ENCODE measurements at regions not wholly inside any gene's neighbourhood (a gene's known extent, or its start where the extent isn't known, plus 50 kb on each side); places are given as distances from the start of the nearest gene placed in this dataset.
A peak's percentile ranks its signal among the peaks of the same experiment; 100 is the strongest.

DNA sequence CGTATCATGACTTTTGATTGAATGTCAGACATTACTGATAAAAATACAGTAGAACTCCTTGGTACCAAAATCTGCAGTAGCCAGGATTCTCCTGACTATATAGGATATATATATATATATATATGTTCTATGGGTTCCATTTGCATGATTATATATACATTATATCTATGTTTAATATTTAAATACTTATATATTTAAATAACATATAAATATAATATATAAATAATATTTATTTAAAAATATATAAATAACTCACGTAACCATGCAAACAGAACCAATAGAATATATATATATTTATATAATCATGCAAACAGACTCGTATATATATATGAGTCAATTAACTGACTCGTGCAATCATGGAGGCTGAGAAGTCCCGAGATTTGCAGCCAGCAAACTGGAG lies 278.8 kb upstream of the PLXNA2 start:
- Histone ChIP-seq H3K4me3 (ENCODE audit: low read depth, low read length) (no peak overlapping the region), H3K36me3 (ENCODE audit: control insufficient read depth, insufficient read depth, low read length) (no peaks in the 10 kb centered on the region), H3K27me3 (ENCODE audit: control insufficient read depth, insufficient read depth, low read length) (no peaks in the 10 kb centered on the region)
- no peak for DNase-seq (ENCODE audit: low read depth)
- TF ChIP-seq, protein P1, sequence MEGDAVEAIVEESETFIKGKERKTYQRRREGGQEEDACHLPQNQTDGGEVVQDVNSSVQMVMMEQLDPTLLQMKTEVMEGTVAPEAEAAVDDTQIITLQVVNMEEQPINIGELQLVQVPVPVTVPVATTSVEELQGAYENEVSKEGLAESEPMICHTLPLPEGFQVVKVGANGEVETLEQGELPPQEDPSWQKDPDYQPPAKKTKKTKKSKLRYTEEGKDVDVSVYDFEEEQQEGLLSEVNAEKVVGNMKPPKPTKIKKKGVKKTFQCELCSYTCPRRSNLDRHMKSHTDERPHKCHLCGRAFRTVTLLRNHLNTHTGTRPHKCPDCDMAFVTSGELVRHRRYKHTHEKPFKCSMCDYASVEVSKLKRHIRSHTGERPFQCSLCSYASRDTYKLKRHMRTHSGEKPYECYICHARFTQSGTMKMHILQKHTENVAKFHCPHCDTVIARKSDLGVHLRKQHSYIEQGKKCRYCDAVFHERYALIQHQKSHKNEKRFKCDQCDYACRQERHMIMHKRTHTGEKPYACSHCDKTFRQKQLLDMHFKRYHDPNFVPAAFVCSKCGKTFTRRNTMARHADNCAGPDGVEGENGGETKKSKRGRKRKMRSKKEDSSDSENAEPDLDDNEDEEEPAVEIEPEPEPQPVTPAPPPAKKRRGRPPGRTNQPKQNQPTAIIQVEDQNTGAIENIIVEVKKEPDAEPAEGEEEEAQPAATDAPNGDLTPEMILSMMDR (IDR thresholded peaks at IDR 0.05; ENCODE audit: insufficient read depth, low read length, poor library complexity, severe bottlenecking), result no peak

DNA sequence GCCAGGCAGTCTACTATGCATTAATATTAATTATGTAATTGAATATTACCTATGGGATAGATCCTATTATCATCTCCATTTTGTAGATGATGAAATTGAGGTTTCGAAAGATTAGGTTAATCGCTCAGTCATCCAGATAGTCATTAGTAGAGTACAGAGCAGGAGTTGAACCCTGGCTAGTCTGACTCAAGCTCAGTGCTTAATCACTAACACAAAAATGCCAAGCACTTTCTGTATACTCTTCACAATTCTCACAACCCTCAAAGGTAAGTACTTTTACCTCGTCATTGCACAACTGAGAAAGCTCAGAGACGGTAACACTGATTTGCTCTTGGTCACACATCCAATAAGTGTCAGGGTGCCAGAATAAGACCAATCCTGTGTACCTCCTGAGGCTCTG lies 280.2 kb upstream of the PLXNA2 start:
- Histone ChIP-seq H3K27me3 (ENCODE audit: control insufficient read depth, insufficient read depth, low read length) (no peaks in the 10 kb centered on the region), H3K4me3 (ENCODE audit: low read depth, low read length) (no peak overlapping the region), H3K36me3 (ENCODE audit: control insufficient read depth, insufficient read depth, low read length) (no peaks in the 10 kb centered on the region)
- TF ChIP-seq, protein P1 (IDR thresholded peaks at IDR 0.05; ENCODE audit: insufficient read depth, low read length, poor library complexity, severe bottlenecking), result no peak
- DNase-seq (ENCODE audit: low read depth), result no peak

DNA sequence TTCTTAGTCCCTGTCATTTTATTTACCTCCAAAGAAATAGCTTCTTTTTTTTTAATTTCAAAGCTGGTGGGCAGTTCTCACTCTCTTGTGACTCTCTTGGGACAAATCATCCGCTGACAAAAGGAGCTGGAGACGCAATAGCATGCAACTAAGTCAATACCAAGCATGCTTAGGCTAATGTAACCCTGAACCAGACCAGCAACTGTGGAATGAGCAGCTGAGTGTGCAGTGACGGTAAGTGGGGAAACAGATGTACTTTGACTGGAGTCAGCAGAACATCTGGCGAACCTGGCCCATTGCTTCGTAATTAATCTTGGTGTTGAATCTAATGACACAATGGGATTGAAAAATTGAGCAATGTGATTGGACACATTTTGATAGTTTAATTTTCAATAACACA lies 280.7 kb upstream of the PLXNA2 start:
- Histone ChIP-seq H3K36me3 (ENCODE audit: control insufficient read depth, insufficient read depth, low read length) (no peaks in the 10 kb centered on the region), H3K27me3 (ENCODE audit: control insufficient read depth, insufficient read depth, low read length) (no peaks in the 10 kb centered on the region), H3K4me3 (ENCODE audit: low read depth, low read length) (no peak overlapping the region)
- TF ChIP-seq, protein P1 (IDR thresholded peaks at IDR 0.05; ENCODE audit: insufficient read depth, low read length, poor library complexity, severe bottlenecking), result no peak
- no peak for DNase-seq (ENCODE audit: low read depth)

DNA sequence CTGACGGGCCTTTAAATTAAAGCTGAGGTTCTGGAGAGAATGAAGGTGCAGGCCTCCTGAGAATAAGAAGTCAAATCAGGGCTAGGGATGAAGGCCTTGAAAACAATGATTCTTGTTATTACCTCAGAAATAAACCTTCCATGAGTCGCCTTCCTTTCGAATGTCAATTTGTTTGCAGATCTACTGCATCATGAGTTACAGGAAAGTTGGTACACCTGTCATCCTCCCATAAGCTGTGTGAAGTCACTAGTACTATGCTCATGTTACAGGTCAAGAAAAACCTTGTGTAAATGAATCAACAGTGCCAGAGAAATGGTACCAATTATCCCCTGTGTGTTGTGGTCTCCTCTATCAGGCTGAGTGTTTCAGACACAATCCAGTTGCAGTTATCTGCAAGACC lies 281.2 kb upstream of the PLXNA2 start:
- TF ChIP-seq, protein P1 (IDR thresholded peaks at IDR 0.05; ENCODE audit: insufficient read depth, low read length, poor library complexity, severe bottlenecking), result no peak
- Histone ChIP-seq H3K4me3 (ENCODE audit: low read depth, low read length) (no peak overlapping the region), H3K27me3 (ENCODE audit: control insufficient read depth, insufficient read depth, low read length) (no peaks in the 10 kb centered on the region), H3K36me3 (ENCODE audit: control insufficient read depth, insufficient read depth, low read length) (no peaks in the 10 kb centered on the region)
- peak; percentile 12 for DNase-seq (ENCODE audit: low read depth)

DNA sequence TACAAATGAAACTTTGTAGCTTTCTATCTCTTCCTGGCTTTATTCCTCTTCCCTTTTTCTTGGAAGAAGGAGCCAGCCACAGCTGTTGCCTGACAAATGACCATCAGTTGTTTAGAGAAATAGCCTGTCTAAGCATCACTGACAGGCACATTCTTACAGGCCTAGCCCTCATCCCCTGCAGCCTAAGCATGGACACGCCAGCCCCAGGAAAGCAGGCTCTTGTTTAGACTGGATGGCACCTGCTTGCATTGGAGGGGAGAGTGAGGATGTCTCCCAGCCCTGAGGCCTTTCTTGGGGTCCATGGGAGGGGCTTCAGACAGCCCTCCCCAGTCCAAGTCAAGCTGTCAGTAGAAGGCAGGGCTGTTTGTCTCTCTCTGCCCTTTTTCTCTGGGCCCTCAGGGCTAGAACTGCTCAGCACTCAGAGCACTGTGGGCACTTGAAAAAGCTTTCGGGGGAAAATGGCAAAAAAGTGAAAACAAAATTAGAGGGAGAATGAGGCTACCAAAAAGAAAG lies 282.5 kb upstream of the PLXNA2 start:
- Histone ChIP-seq H3K36me3 (ENCODE audit: control insufficient read depth, insufficient read depth, low read length) (no peaks in the 10 kb centered on the region), H3K4me3 (ENCODE audit: low read depth, low read length) (no peak overlapping the region), H3K27me3 (ENCODE audit: control insufficient read depth, insufficient read depth, low read length) (no peaks in the 10 kb centered on the region)
- DNase-seq (ENCODE audit: low read depth), result no peak
- TF ChIP-seq, protein P1 (IDR thresholded peaks at IDR 0.05; ENCODE audit: insufficient read depth, low read length, poor library complexity, severe bottlenecking), result no peak

DNA sequence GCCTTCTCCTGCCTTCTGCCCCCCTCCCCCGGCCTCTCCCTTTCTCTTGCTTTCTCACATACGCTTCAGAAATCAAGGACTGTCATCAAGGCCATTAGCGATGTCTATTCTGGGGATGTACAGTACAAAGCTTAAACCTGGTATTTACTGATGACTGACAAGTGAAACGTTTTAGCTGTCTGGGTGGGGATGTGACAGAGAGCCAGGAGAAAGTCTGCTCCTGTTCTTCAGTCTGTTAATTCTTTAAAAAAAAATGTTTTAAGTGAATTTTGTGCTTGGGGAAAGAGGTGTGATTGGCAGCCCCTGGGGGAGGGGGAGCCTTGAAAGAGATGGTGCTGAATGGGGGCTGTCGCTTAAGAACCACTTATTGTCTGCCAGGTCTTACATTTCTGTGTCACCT lies 283.0 kb upstream of the PLXNA2 start:
- DNase-seq (ENCODE audit: low read depth), result no peak
- Histone ChIP-seq H3K36me3 (ENCODE audit: control insufficient read depth, insufficient read depth, low read length) (no peaks in the 10 kb centered on the region), H3K4me3 (ENCODE audit: low read depth, low read length) (no peak overlapping the region), H3K27me3 (ENCODE audit: control insufficient read depth, insufficient read depth, low read length) (no peaks in the 10 kb centered on the region)
- TF ChIP-seq, protein P1 (IDR thresholded peaks at IDR 0.05; ENCODE audit: insufficient read depth, low read length, poor library complexity, severe bottlenecking), result no peak
